ENCODE measurements at regions not wholly inside any gene's neighbourhood (a gene's known extent, or its start where the extent isn't known, plus 50 kb on each side); places are given as distances from the start of the nearest gene placed in this dataset.

- TF ChIP-seq, protein P1, sequence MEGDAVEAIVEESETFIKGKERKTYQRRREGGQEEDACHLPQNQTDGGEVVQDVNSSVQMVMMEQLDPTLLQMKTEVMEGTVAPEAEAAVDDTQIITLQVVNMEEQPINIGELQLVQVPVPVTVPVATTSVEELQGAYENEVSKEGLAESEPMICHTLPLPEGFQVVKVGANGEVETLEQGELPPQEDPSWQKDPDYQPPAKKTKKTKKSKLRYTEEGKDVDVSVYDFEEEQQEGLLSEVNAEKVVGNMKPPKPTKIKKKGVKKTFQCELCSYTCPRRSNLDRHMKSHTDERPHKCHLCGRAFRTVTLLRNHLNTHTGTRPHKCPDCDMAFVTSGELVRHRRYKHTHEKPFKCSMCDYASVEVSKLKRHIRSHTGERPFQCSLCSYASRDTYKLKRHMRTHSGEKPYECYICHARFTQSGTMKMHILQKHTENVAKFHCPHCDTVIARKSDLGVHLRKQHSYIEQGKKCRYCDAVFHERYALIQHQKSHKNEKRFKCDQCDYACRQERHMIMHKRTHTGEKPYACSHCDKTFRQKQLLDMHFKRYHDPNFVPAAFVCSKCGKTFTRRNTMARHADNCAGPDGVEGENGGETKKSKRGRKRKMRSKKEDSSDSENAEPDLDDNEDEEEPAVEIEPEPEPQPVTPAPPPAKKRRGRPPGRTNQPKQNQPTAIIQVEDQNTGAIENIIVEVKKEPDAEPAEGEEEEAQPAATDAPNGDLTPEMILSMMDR (IDR thresholded peaks at IDR 0.05; ENCODE audit: unreplicated experiment) = no peak
- H3K4me1 Mint-ChIP-seq (ENCODE audit: low read depth) = peaks cover 2% of the 10 kb centered on the region
- peaks cover 35% of the 10 kb centered on the region for H3K27me3 Mint-ChIP-seq
- H3K4me3 Mint-ChIP-seq (ENCODE audit: low read depth) = no peak overlapping the region
- H3K27ac Mint-ChIP-seq = no peak overlapping the region
- H3K9me3 Mint-ChIP-seq (ENCODE audit: low read depth) = no peaks in the 10 kb centered on the region
- DNase-seq (ENCODE audit: low spot score, unreplicated experiment) = no peak
- no peaks in the 10 kb centered on the region for H3K36me3 Mint-ChIP-seq (ENCODE audit: insufficient read depth)
Measured at GRCh38 chr5:158308429-158309025, 449.6 kb upstream of the CLINT1 start.

- Mint-ChIP-seq H3K27me3 (peaks cover 23% of the 10 kb centered on the region), H3K4me3 (ENCODE audit: low read depth) (no peak overlapping the region), H3K4me1 (ENCODE audit: low read depth) (no peaks in the 10 kb centered on the region), H3K36me3 (ENCODE audit: insufficient read depth) (no peaks in the 10 kb centered on the region), H3K27ac (no peak overlapping the region), H3K9me3 (ENCODE audit: low read depth) (no peaks in the 10 kb centered on the region)
- TF ChIP-seq, protein P1 (IDR thresholded peaks at IDR 0.05; ENCODE audit: unreplicated experiment) = no peak
- DNase-seq (ENCODE audit: low spot score, unreplicated experiment) = no peak
Measured at GRCh38 chr5:158305861-158306260, 446.9 kb upstream of the CLINT1 start.

GRCh38 chr5:158304607-158305006 is 445.7 kb upstream of the CLINT1 start:
- H3K27ac Mint-ChIP-seq = no peak overlapping the region
- peaks cover 18% of the 10 kb centered on the region for H3K27me3 Mint-ChIP-seq
- no peaks in the 10 kb centered on the region for H3K9me3 Mint-ChIP-seq (ENCODE audit: low read depth)
- TF ChIP-seq, protein P1 (IDR thresholded peaks at IDR 0.05; ENCODE audit: unreplicated experiment) = no peak
- no peaks in the 10 kb centered on the region for H3K36me3 Mint-ChIP-seq (ENCODE audit: insufficient read depth)
- no peaks in the 10 kb centered on the region for H3K4me1 Mint-ChIP-seq (ENCODE audit: low read depth)
- DNase-seq (ENCODE audit: low spot score, unreplicated experiment) = no peak
- no peak overlapping the region for H3K4me3 Mint-ChIP-seq (ENCODE audit: low read depth)

DNA sequence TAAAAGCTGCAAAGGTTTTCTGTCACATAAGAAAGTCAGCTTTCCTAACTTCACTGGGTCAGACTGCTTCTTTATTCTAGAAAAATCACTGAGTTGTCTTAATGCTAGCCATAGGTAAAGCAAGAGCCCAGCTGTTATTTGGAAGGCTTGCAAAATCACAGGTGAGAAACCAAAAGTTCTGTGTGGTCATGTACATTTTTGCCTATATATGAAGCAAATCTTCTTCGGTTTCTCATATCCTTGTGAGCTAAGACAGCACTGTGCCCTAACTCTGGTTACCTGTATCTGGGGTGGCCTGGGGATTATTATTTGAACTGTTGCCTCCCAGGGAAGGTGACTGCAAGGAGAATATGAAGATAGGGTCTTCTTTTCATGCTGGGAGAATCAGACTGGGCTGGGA is 444.9 kb upstream of the CLINT1 start:
- Mint-ChIP-seq H3K27ac (no peak overlapping the region), H3K36me3 (ENCODE audit: insufficient read depth) (no peaks in the 10 kb centered on the region), H3K4me1 (ENCODE audit: low read depth) (no peaks in the 10 kb centered on the region), H3K9me3 (ENCODE audit: low read depth) (no peaks in the 10 kb centered on the region), H3K27me3 (peaks cover 11% of the 10 kb centered on the region), H3K4me3 (ENCODE audit: low read depth) (no peak overlapping the region)
- TF ChIP-seq, protein P1 (IDR thresholded peaks at IDR 0.05; ENCODE audit: unreplicated experiment) = no peak
- no peak for DNase-seq (ENCODE audit: low spot score, unreplicated experiment)

- peaks cover 6% of the 10 kb centered on the region for H3K27me3 Mint-ChIP-seq
- no peaks in the 10 kb centered on the region for H3K36me3 Mint-ChIP-seq (ENCODE audit: insufficient read depth)
- H3K4me1 Mint-ChIP-seq (ENCODE audit: low read depth) = no peaks in the 10 kb centered on the region
- H3K9me3 Mint-ChIP-seq (ENCODE audit: low read depth) = no peaks in the 10 kb centered on the region
- no peak for DNase-seq (ENCODE audit: low spot score, unreplicated experiment)
- no peak overlapping the region for H3K4me3 Mint-ChIP-seq (ENCODE audit: low read depth)
- no peak overlapping the region for H3K27ac Mint-ChIP-seq
- TF ChIP-seq, protein P1 (IDR thresholded peaks at IDR 0.05; ENCODE audit: unreplicated experiment) = no peak
Measured at GRCh38 chr5:158303275-158303674, 444.3 kb upstream of the CLINT1 start.
